ENCODE measurements at regions not wholly inside any gene's neighbourhood (a gene's known extent, or its start where the extent isn't known, plus 50 kb on each side); places are given as distances from the start of the nearest gene placed in this dataset.

DNA sequence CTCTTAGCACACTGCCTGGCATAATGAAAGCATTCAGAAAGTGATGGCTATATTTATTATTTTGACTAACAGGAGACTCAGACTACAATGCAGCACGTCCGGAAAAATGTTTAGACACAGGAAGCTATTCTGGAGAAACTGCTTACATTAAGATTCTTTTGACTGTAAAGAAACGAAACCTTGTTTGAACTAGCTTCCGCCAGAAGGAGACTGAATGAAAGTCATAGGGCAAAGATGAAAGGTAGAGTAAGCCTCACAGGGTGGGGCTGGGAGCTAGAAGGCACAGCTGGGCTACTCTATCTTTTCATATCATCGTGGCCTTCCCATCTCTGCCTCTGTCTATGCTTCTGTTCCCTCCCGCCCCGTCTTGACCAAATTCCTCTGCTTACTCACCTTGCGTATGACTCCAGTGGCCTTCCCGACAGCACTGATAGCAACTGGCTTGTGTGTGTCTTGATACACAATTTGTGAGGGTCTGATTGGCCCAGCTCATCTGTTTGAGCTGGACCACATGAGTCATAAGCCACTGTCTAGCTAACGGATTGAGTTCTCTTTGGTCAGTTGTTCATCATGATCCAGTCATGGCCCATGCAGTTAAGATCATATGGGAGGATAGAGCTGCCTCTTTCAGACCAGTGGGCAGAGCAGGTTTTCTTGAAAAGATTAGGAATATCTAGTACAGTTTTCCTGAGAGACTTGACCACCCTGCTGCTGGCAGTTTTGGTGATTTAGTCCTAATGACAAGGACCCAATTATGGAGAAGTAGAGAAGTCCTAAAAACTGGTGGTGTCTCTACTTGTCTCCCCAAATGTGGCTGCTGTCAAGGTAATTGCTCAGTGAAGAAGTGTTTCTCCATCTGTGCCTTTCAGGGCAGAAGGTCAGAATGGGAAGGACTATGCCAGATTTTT, 151.5 kb upstream of the SLC38A2 start:
- H3K27ac Mint-ChIP-seq: peak overlapping the region; percentile 96

DNA sequence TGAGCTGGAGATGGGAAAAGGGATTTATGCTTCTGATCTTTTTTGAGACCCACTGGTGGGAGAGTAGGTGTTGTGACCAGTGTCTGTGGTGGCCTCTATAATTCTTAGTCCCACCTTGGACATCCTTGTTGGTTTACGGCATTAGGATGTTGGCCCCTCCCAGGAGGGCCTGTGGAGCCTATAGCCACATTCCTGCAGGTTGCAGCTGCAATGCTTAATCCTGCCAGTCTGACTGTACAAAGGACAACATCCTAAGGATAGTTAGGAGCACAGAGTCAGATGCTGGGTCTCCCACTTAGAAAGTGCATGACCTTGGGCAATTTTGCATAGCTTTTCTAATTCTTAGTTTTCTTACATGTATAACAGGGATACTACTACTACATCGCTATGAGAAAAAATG, 150.9 kb upstream of the SLC38A2 start:
- Mint-ChIP-seq H3K4me1 (ENCODE audit: low read depth) (peaks cover 74% of the 10 kb centered on the region), H3K27me3 (ENCODE audit: insufficient read depth) (no peaks in the 10 kb centered on the region; the same call in 1 of the 2 replicates), H3K9me3 (peaks cover 1% of the 10 kb centered on the region), H3K36me3 (ENCODE audit: low read depth) (peaks cover 41% of the 10 kb centered on the region), H3K27ac (peak overlapping the region; percentile 96), H3K4me3 (peak overlapping the region; percentile 86)
- DNase-seq: peak; percentile 21
- TF ChIP-seq, protein P1, sequence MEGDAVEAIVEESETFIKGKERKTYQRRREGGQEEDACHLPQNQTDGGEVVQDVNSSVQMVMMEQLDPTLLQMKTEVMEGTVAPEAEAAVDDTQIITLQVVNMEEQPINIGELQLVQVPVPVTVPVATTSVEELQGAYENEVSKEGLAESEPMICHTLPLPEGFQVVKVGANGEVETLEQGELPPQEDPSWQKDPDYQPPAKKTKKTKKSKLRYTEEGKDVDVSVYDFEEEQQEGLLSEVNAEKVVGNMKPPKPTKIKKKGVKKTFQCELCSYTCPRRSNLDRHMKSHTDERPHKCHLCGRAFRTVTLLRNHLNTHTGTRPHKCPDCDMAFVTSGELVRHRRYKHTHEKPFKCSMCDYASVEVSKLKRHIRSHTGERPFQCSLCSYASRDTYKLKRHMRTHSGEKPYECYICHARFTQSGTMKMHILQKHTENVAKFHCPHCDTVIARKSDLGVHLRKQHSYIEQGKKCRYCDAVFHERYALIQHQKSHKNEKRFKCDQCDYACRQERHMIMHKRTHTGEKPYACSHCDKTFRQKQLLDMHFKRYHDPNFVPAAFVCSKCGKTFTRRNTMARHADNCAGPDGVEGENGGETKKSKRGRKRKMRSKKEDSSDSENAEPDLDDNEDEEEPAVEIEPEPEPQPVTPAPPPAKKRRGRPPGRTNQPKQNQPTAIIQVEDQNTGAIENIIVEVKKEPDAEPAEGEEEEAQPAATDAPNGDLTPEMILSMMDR (IDR thresholded peaks at IDR 0.05): no peak

More for the DNA sequence above, 151.5 kb upstream of the SLC38A2 start:
- H3K4me1 Mint-ChIP-seq (ENCODE audit: low read depth): peaks cover 68% of the 10 kb centered on the region
- H3K27me3 Mint-ChIP-seq (ENCODE audit: insufficient read depth): no peaks in the 10 kb centered on the region; the same call in 1 of the 2 replicates
- peak; percentile 99 for DNase-seq
- H3K36me3 Mint-ChIP-seq (ENCODE audit: low read depth): peaks cover 36% of the 10 kb centered on the region
- TF ChIP-seq, protein P1 (IDR thresholded peaks at IDR 0.05): no peak
- H3K4me3 Mint-ChIP-seq: peak overlapping the region; percentile 86
- peaks cover 4% of the 10 kb centered on the region for H3K9me3 Mint-ChIP-seq

DNA sequence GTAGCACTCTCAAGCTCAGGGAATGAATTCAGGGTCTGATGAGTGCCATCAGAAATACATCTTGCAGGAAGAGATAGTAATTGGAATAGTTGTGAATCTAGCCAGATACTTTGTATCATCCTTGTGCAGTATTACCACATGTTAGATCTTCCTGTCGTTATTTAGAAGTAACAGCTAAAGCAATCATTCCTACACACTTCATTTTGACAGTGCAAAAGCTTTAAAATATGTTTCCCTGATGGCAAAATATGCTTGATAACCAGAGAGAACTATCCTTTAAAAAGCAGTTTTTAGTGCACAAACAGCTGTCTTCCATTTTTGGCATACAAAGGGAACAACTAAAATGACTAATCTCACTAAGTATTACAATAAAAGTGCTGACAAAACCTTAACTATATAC, 149.5 kb upstream of the SLC38A2 start:
- peaks cover 78% of the 10 kb centered on the region for H3K4me1 Mint-ChIP-seq (ENCODE audit: low read depth)
- TF ChIP-seq, protein P1 (IDR thresholded peaks at IDR 0.05): no peak
- H3K4me3 Mint-ChIP-seq: peak overlapping the region; percentile 86
- no peaks in the 10 kb centered on the region; the same call in 1 of the 2 replicates for H3K27me3 Mint-ChIP-seq (ENCODE audit: insufficient read depth)
- peaks cover 48% of the 10 kb centered on the region for H3K36me3 Mint-ChIP-seq (ENCODE audit: low read depth)
- peaks cover 4% of the 10 kb centered on the region; the same call in 1 of the 2 replicates for H3K9me3 Mint-ChIP-seq
- peak overlapping the region; percentile 96 for H3K27ac Mint-ChIP-seq
- DNase-seq: peak; percentile 5

DNA sequence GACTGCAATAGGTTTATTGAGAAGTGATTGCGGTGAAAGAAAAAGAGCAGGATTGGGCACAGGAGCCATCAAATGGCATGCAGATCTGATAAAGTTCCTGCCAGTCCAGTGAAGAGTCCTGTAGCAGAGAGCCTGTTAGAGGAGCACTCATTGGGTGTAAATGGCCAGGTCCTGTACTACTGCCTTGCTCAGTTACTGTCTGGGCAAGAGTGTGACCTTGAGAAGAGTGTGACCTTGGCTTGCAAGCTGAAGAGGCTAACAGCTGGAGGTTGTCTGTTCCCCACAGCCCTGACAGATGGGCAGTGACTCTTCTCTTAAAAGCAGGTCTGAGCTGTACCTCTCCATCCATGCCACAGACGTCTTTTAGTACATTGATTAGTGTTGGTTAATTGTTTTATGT, 148.6 kb upstream of the SLC38A2 start:
- no peaks in the 10 kb centered on the region; the same call in 1 of the 2 replicates for H3K27me3 Mint-ChIP-seq (ENCODE audit: insufficient read depth)
- 0 out of 2 replicates have a peak overlapping the region, but pooled peaks have one; percentile 29 for H3K4me3 Mint-ChIP-seq
- H3K36me3 Mint-ChIP-seq (ENCODE audit: low read depth): peaks cover 57% of the 10 kb centered on the region
- peaks cover 77% of the 10 kb centered on the region for H3K4me1 Mint-ChIP-seq (ENCODE audit: low read depth)
- no peak for DNase-seq
- TF ChIP-seq, protein P1 (IDR thresholded peaks at IDR 0.05): no peak
- no peak overlapping the region for H3K27ac Mint-ChIP-seq
- H3K9me3 Mint-ChIP-seq: peaks cover 5% of the 10 kb centered on the region; the same call in 1 of the 2 replicates

DNA sequence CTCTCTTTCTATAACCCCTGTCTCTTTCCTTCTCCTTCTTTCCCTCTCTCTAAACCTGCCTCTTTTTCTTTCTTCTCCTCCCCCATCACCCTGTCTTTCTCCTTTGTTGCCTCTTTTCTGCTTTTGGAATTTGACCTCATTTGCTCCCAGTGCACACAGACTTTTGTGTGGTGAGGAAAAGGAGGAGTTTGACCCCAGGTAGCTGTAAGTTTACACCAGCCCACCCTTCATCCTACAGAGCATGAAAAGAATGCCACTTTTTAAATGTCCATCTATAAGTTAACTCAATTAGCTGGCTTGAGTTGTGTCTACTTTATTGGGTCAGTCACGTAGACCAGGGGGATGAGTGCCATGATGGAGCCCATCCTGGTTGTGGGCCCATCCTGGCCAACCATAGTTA, 146.8 kb upstream of the SLC38A2 start:
- Mint-ChIP-seq H3K4me1 (ENCODE audit: low read depth) (peaks cover 60% of the 10 kb centered on the region), H3K27ac (peak overlapping the region; percentile 78), H3K9me3 (peaks cover 21% of the 10 kb centered on the region), H3K36me3 (ENCODE audit: low read depth) (peaks cover 69% of the 10 kb centered on the region), H3K4me3 (no peak overlapping the region), H3K27me3 (ENCODE audit: insufficient read depth) (no peaks in the 10 kb centered on the region; the same call in 1 of the 2 replicates)
- TF ChIP-seq, protein P1 (IDR thresholded peaks at IDR 0.05): no peak
- DNase-seq: no peak

Data from HFFc6 (cell line).